Neuron (in vitro differentiated cells): ENCODE measurements at regions not wholly inside any gene's neighbourhood (a gene's known extent, or its start where the extent isn't known, plus 50 kb on each side); places are given as distances from the start of the nearest gene placed in this dataset.

Experiments
- H2AFZ ChIP-seq: one replicate; pipeline ENCODE4 v1.6.1; 2013; ENCODE audit warnings: low read depth, mild to moderate bottlenecking, inconsistent platforms, low read length, moderate library complexity
- H3K27me3 ChIP-seq: one replicate; pipeline ENCODE4 v1.6.1; 2013; ENCODE audit warnings: low read length; ENCODE audit not compliant: insufficient read depth
- H3K36me3 ChIP-seq: one replicate; pipeline ENCODE4 v1.6.1; 2013; ENCODE audit warnings: low read length; ENCODE audit not compliant: insufficient read depth
- H3K4me1 ChIP-seq: one replicate; pipeline ENCODE4 v1.6.1; 2013; ENCODE audit warnings: low read length; ENCODE audit not compliant: insufficient read depth
- H3K4me3 ChIP-seq: 2 replicates; pipeline ENCODE4 v1.5.1; 2013; ENCODE audit warnings: mild to moderate bottlenecking, low read length, moderate library complexity
- H3K9me3 ChIP-seq: one replicate; pipeline ENCODE4 v1.6.1; 2013; ENCODE audit warnings: low read length

DNA sequence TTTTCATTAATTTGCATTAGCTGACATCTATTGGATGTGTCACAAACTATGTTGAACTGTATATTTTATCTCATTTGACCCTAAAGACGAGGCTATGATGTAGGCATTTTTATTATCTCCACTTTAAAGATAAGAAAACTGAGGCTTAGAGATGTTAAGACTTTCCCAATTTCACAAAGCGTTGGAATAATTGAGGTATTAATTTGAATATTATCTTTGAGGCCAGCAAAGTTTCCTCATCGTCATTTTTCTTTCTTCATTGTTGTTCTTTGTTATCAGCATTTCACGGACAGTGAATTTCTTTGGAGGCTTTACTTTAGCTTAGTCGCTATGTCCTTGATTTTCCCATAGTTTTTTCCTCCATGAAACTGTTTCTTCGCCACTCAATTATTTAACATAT, 227.5 kb upstream of the MYOCD start:
- no peaks in the 10 kb centered on the region for H3K36me3 ChIP-seq
- H3K9me3 ChIP-seq: no peaks in the 10 kb centered on the region
- no peaks in the 10 kb centered on the region for H3K4me1 ChIP-seq
- H3K27me3 ChIP-seq: no peaks in the 10 kb centered on the region
- H2AFZ ChIP-seq: no peak overlapping the region
- no peak overlapping the region for H3K4me3 ChIP-seq

DNA sequence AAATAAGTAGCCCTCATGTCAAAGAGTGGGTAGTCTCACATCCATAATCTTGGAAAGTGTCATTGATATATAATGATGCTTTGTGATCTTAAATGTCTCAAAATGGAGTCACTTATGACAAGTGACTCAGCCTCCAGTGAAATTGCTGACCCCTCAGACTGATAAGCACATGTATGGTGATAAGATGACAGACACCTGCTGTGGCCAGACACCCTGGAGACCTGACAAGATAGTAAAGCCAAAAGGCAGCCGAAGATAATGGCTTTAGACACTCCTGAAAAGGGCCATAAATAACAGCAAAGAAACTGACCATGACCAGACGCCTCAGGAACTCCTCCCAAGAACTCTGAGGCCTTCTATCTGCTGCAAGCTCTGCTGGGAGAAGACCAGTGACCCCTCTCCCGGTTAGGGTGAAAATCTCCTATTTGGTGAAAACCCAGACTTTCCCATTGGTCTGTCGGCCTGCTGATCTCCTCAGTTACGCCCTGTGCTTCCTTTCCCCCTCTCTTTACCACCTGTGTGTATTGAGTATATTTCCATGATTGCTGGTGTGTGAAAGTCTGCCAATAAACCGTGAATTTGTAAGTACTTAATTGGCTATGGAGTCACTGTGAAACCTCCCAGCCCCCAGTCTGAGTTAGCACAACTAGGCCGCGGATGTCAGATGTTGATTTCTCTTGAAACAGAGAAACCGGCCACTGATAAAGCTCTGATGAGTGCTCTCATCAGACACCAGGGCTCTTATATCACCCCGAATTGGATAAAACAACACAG, 226.7 kb upstream of the MYOCD start:
- H3K36me3 ChIP-seq: no peaks in the 10 kb centered on the region
- H3K27me3 ChIP-seq: no peaks in the 10 kb centered on the region
- H2AFZ ChIP-seq: no peak overlapping the region
- no peak overlapping the region for H3K4me3 ChIP-seq
- H3K9me3 ChIP-seq: no peaks in the 10 kb centered on the region
- no peaks in the 10 kb centered on the region for H3K4me1 ChIP-seq

DNA sequence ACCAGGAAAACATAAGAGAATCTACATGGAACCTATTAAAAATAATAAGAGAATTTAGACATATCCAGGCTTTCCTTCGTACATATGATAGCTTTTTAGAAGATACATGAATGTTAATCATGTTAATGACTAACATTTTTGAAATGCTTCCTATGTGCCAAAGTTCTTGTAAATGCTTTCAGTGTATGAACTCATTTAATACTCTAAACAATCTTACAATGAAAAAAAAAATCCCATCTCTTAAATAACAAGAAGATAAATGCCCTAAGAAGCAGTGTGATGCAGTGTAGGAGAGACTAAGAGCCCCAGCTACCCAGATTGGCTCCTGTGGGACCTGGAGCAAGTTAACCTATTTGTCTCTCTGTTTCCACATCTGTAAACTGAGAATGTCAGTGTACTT, 220.4 kb upstream of the MYOCD start:
- H3K4me1 ChIP-seq: no peaks in the 10 kb centered on the region
- no peaks in the 10 kb centered on the region for H3K36me3 ChIP-seq
- no peak overlapping the region for H2AFZ ChIP-seq
- no peaks in the 10 kb centered on the region for H3K27me3 ChIP-seq
- H3K9me3 ChIP-seq: no peaks in the 10 kb centered on the region
- no peak overlapping the region for H3K4me3 ChIP-seq

DNA sequence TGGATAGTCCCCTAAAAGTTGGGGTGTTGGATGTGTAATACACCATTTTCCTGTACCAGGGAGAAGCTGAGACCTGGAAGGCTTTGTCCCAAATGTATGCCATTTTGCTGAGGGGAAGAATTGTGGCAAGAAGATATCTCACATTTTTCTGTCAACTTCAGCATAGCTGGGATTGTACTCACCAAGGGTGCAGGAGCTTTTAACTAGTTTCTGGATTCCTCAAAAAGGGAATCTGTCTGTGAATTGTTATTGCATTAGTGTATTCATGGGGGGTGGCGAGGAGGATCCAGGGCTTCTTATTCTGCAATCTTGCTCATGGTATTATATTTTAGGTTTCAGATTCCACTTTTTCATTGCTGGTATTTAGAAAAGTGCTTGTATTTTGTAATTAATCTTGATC, 208.2 kb upstream of the MYOCD start:
- Histone ChIP-seq H3K4me3 (no peak overlapping the region), H3K9me3 (peaks cover 2% of the 10 kb centered on the region), H2AFZ (no peak overlapping the region), H3K36me3 (no peaks in the 10 kb centered on the region), H3K4me1 (no peaks in the 10 kb centered on the region), H3K27me3 (no peaks in the 10 kb centered on the region)

DNA sequence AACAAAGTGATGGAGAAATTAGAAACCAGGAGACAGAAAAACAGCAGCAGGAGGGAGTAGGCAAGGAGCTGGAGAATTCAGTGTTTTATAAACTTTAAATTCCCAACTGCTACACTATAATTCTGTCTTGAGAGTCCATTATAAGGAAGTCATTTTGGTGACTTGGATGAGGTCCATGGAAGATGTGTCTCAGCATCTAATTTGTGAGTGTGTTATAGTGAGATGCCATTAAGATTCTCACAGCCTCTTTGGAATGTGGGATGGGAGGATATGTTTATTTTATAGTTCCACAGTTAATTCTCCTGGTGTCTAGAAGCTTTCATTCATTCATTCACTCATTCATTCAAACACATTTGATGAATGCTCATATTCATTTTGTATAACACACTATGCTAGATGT, 206.0 kb upstream of the MYOCD start:
- H3K27me3 ChIP-seq: no peaks in the 10 kb centered on the region
- no peaks in the 10 kb centered on the region for H3K36me3 ChIP-seq
- no peak overlapping the region for H2AFZ ChIP-seq
- H3K4me3 ChIP-seq: no peak overlapping the region
- H3K4me1 ChIP-seq: no peaks in the 10 kb centered on the region
- peaks cover 2% of the 10 kb centered on the region for H3K9me3 ChIP-seq

DNA sequence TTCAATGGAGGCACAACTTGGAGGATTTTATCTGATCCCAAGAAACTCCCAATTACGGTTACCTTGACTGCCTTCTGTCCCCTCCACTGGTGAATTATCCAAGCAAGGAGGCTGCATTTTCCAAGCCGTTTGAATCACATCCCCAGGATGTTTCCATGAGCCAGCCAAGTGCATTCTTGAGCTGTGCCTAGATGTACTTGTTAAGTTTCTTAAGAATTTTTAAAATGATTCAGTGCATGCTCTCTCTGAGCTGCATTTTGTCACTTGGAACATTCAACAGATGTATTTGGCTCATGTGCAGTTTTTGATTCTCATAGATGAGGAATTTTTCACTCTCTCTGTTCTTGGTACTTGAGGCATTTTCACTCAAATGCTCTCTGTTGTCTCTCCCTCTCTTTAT, 202.6 kb upstream of the MYOCD start:
- H3K27me3 ChIP-seq: no peaks in the 10 kb centered on the region
- H3K4me1 ChIP-seq: no peaks in the 10 kb centered on the region
- H2AFZ ChIP-seq: no peak overlapping the region
- no peaks in the 10 kb centered on the region for H3K36me3 ChIP-seq
- H3K4me3 ChIP-seq: no peak overlapping the region
- H3K9me3 ChIP-seq: no peaks in the 10 kb centered on the region

DNA sequence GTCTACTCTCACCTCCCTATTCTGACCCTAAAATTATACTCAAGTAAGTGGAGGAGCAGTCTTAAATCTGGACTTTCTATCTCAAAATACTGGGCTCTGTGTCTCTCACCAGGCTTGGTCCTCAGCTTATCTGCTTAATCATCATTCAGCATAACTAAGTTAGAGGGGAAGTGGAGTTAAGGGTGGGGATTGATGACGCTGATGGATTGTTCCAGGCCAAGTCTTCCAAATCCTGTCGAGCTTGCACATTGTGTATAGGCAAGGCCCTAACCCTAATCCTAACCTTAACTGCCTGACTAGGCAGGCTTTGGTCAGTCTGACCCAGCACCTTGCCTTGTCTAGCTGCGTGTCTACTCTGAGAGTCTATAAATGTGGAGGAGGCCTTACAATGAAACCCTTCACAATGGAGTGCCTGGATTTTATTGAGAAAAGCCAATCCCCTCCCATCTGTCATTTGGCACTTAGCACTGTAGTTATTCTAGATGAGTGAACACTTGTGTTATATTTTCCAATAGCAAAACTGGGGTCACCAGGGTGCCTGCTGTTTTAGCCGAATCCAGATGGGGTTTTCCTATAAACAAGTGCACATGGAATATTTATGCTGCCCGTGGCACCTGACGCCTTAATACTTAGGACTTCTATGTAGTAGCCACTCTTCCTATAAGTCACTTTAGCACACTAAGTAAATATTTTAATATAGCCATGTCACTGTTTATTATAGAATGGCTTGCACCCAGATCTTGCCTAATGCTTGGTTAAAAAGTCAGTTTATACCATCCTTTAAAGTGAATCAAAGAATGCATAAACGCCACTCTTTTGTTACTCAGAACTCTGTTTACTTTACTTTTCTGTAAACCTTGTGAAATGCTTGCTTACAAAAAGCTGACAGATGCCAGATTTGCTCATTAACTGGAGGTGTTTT, 193.2 kb upstream of the MYOCD start:
- Histone ChIP-seq H3K36me3 (no peaks in the 10 kb centered on the region), H3K4me3 (no peak overlapping the region), H3K27me3 (no peaks in the 10 kb centered on the region), H2AFZ (no peak overlapping the region), H3K9me3 (no peaks in the 10 kb centered on the region), H3K4me1 (no peaks in the 10 kb centered on the region)

DNA sequence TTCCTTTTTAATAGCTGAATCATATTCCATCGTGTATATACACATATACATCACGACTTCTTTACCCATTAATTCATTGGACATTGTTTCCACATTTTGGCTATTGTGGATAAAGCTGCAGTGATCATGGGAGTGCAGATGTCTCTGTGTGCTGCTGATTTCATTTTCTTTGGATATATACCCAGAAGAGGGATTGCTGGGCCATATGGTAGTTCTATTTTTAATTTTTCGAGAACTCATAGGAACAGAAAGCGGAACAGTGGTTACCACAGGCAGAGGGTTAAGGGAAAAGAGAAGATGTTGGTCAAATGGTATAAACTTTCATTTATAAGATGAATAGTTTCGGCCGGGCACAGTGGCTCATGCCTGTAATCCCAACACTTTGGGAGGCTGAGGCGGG, 187.4 kb upstream of the MYOCD start:
- no peaks in the 10 kb centered on the region for H3K36me3 ChIP-seq
- H2AFZ ChIP-seq: no peak overlapping the region
- no peak overlapping the region for H3K4me3 ChIP-seq
- no peaks in the 10 kb centered on the region for H3K4me1 ChIP-seq
- no peaks in the 10 kb centered on the region for H3K27me3 ChIP-seq
- H3K9me3 ChIP-seq: no peaks in the 10 kb centered on the region

DNA sequence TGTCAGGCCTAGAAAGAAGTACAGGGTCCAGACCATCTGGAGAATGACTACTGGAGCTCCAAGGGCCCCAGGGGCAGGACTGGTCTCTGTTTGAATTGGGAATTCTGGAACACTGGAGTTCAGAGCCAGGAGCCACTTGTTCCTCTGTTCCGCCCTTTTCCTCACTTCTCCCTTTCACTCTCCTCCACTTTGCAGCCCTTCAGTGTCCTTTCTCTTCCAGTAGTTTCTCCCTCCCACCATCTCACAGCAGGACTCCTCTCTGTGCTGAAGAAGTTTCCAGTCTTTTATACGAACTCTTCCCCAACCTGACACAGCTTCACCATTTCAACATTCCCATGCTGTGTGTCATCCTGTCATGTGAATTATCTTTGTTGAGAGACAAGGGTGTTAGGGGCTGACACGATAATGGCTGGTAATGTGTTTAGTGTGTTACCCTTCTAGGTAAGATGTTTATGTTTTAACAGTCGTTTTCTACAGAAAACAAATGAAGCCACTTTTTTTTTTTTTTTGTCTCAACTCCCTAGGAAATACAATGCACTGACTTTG, 180.3 kb upstream of the MYOCD start:
- Histone ChIP-seq H3K4me3 (no peak overlapping the region), H2AFZ (no peak overlapping the region), H3K27me3 (no peaks in the 10 kb centered on the region), H3K9me3 (no peaks in the 10 kb centered on the region), H3K4me1 (no peaks in the 10 kb centered on the region), H3K36me3 (no peaks in the 10 kb centered on the region)

DNA sequence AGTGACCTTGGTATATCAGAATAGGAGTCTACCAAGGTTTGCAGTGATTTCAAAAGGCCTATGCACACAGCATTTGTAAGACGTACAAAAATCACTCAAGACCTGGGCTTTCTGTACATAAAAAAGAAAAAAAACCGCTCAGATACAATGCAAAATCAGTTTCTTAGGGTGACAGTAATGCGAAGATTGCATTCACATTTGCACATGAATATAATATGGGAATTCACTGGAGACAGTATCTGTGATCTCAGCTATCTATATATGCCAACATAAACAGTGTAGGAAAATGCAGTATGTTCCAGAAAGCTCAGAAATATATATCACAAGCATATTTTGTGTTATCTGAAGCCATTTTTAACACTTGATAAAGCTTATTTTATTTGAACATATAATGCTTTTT, 176.4 kb upstream of the MYOCD start:
- H3K36me3 ChIP-seq: no peaks in the 10 kb centered on the region
- H3K9me3 ChIP-seq: no peaks in the 10 kb centered on the region
- H3K4me3 ChIP-seq: no peak overlapping the region
- no peaks in the 10 kb centered on the region for H3K4me1 ChIP-seq
- no peak overlapping the region for H2AFZ ChIP-seq
- H3K27me3 ChIP-seq: no peaks in the 10 kb centered on the region

DNA sequence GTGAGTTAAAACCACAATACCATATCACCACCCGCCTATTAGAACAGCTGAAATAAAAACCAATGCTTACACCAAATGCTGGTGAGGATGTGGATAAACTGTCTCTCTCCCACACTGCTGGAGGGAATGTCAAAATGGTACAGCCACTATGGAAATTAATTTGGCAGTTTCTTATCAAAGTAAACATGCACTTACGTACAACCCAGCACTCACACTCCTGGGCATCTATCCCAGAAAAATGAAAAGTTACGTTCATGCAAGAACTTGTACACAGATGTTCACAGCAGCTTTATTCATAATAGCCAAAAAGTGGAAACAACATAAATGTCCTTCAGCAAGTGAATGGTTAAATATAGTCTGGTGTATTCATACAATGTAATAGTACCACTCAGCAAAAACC, 173.2 kb upstream of the MYOCD start:
- Histone ChIP-seq H3K27me3 (no peaks in the 10 kb centered on the region), H2AFZ (no peak overlapping the region), H3K4me3 (no peak overlapping the region), H3K4me1 (no peaks in the 10 kb centered on the region), H3K9me3 (no peaks in the 10 kb centered on the region), H3K36me3 (no peaks in the 10 kb centered on the region)

DNA sequence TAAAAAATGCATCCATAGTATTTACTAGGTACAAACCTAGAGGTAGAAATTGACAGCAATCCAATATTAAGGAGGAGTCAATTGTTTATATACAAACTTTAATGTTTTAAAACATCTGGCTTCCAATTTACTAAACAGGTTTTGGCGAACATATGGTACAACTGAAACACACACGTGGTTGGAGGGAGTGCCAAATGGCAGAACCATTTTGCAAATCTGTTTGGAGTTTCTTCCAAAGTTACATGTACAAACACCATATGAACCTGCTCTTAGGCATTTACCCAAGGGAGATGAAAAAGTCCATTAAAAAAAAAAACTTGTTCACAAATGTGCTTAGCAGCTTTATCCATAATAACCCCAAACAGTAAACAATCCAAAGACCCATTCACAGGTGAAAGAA, 159.8 kb upstream of the MYOCD start:
- Histone ChIP-seq H3K4me3 (no peak overlapping the region), H3K4me1 (no peaks in the 10 kb centered on the region), H3K27me3 (no peaks in the 10 kb centered on the region), H3K9me3 (no peaks in the 10 kb centered on the region), H2AFZ (no peak overlapping the region), H3K36me3 (no peaks in the 10 kb centered on the region)

DNA sequence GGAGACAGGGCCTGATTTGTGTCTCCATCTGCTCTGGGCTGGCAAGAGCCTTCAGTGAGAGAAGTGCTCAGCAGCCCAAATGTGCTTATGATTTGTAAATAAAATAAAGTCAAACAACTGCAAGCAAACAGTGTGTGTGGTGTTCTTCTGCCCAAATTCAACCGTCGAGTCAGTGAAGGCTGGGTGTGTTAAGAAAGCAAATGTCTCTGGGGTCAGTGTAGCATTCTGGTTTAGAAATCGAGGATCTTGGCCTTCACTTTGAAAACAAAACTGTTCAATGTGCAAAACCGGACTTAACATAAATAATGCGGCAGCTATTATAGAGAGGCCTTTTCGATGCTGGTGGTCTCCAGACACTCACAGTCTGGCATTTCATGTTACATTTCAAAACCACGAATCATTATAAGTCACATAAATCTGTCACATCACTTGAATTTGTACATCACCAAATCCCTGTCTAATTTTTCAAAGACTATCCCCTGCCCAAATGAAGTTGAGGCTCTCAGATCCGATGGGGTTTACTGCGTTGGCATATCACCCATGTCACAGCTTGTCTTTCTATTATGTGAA, 158.6 kb upstream of the MYOCD start:
- Histone ChIP-seq H3K27me3 (no peaks in the 10 kb centered on the region), H3K36me3 (no peaks in the 10 kb centered on the region), H2AFZ (no peak overlapping the region)

More for the DNA sequence above, 158.6 kb upstream of the MYOCD start:
- Histone ChIP-seq H3K9me3 (no peaks in the 10 kb centered on the region), H3K4me3 (no peak overlapping the region), H3K4me1 (no peaks in the 10 kb centered on the region)
